GM18502 (cell line): ENCODE measurements at regions not wholly inside any gene's neighbourhood (a gene's known extent, or its start where the extent isn't known, plus 50 kb on each side); places are given as distances from the start of the nearest gene placed in this dataset.
"Not testable (repeated sequence)": the region's sequence is repeated elsewhere in the genome, so short reads cannot be mapped to it uniquely, and the experiment has no call there.

Experiments
- ATAC-seq: cut with Tn5 transposase; IDR thresholded peaks from one replicate; pipeline ENCODE4 v1.9.1; 2021; ENCODE audit warnings: mild to moderate bottlenecking; ENCODE audit not compliant: unreplicated experiment, poor library complexity

GRCh38 chr15:22134941-22135566 lies 54.7 kb downstream of the OR4M2 start:
- peak; percentile 82 for ATAC-seq

GRCh38 chr15:22137572-22137971 lies 57.2 kb downstream of the OR4M2 start:
- ATAC-seq = not testable (repeated sequence)

GRCh38 chr15:22141106-22141505 lies 60.8 kb downstream of the OR4M2 start:
- not testable (repeated sequence) for ATAC-seq

- peak; percentile 97 for ATAC-seq
Observed at GRCh38 chr15:22148109-22148508, 67.8 kb downstream of the OR4M2 start.

GRCh38 chr15:22158243-22158642 lies 77.9 kb downstream of the OR4M2 start:
- not testable (repeated sequence) for ATAC-seq

GRCh38 chr15:22160283-22160682 lies 80.0 kb downstream of the OR4M2 start:
- ATAC-seq = peak; percentile 29

GRCh38 chr15:22160741-22161140 lies 80.4 kb downstream of the OR4M2 start:
- peak; percentile 76 for ATAC-seq

GRCh38 chr15:22161398-22161797 lies 81.1 kb downstream of the OR4M2 start:
- peak; percentile 80 for ATAC-seq

GRCh38 chr15:22163715-22164114 lies 83.4 kb downstream of the OR4M2 start:
- ATAC-seq = not testable (repeated sequence)

GRCh38 chr15:22167521-22167920 lies 87.2 kb downstream of the OR4M2 start:
- not testable (repeated sequence) for ATAC-seq

- ATAC-seq = peak; percentile 74
Observed at GRCh38 chr15:22173029-22173998, 93.0 kb downstream of the OR4M2 start.

GRCh38 chr15:22174088-22174487 lies 93.8 kb downstream of the OR4M2 start:
- ATAC-seq = peak; percentile 65

- not testable (repeated sequence) for ATAC-seq
Observed at GRCh38 chr15:22177965-22178364, 97.6 kb downstream of the OR4M2 start.

GRCh38 chr15:22178438-22178837 lies 98.1 kb downstream of the OR4M2 start:
- not testable (repeated sequence) for ATAC-seq

- not testable (repeated sequence) for ATAC-seq
Observed at GRCh38 chr15:22179043-22179442, 98.7 kb downstream of the OR4M2 start.

GRCh38 chr15:22180611-22181010 lies 100.3 kb downstream of the OR4M2 start:
- ATAC-seq = not testable (repeated sequence)

GRCh38 chr15:22184678-22185077 lies 104.4 kb downstream of the OR4M2 start:
- ATAC-seq = peak; percentile 83

GRCh38 chr15:22186846-22187532 lies 106.7 kb downstream of the OR4M2 start:
- not testable (repeated sequence) for ATAC-seq

GRCh38 chr15:22191818-22192217 lies 111.5 kb downstream of the OR4M2 start:
- ATAC-seq = not testable (repeated sequence)

- not testable (repeated sequence) for ATAC-seq
Observed at GRCh38 chr15:22194739-22195617, 114.7 kb downstream of the OR4M2 start.
